OCI-M2 (cell line): ENCODE measurements at regions not wholly inside any gene's neighbourhood (a gene's known extent, or its start where the extent isn't known, plus 50 kb on each side); places are given as distances from the start of the nearest gene placed in this dataset.

Experiments used
- DNase-seq: peaks from one replicate; lab custom pipeline; 2025; ENCODE audit not compliant: unreplicated experiment; lab: John Stamatoyannopoulos, UW

GRCh38 chr2:60324536-60324935, 228.9 kb downstream of the BCL11A start:
- no peak for DNase-seq

DNA sequence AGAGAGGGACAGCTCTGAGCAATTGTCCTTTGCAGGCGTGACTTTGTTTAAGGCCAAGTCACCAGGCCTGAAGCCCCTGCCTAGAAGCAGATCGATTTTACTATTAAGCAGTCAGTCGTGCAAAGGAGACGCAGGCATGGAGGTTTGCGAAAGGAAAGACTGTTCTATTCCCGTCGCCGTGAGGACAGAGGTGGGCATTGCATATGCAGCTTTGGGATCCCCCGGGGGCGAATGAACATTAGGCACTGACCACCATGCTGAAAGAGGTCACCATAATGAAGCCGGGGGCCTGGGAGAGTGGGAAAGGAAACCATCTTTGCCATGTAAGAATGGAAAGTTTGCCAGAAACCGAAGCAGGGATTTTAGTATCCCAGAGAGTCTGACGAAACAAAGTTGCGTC, 231.6 kb downstream of the BCL11A start:
- DNase-seq, result no peak

- DNase-seq, result no peak
Observed at GRCh38 chr2:60320724-60321123, 232.7 kb downstream of the BCL11A start.

DNA sequence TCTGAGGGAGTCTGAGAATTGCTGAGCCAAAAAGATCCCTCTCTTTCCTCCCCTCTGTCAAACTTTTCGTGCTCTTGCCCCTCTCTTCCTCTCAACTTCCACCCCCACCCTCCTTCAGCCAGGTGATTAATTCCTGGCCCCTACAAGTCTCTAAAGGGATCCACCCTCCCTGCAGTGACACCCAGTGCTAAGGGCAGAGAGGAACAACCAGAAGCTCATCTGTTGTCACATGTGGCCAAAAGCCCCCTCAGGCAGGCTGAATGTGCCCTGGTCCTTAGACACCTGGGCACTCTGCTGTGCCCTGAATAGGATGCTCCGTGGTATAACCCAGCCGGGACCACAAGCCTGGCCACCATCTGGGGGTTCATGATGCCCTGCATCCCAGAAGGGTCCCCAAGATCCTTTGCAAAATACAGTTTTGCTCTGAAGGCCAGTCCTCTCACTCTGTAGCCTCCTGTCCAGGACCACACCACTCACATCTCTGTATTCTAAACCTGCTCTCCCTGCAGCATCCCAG, 234.4 kb downstream of the BCL11A start:
- no peak for DNase-seq

- no peak for DNase-seq
Observed at GRCh38 chr2:60318544-60318943, 234.9 kb downstream of the BCL11A start.

- no peak for DNase-seq
Observed at GRCh38 chr2:60317844-60318243, 235.6 kb downstream of the BCL11A start.

GRCh38 chr2:60317034-60317386, 236.4 kb downstream of the BCL11A start:
- no peak for DNase-seq

- no peak for DNase-seq
Observed at GRCh38 chr2:60316381-60317033, 236.9 kb downstream of the BCL11A start.

DNA sequence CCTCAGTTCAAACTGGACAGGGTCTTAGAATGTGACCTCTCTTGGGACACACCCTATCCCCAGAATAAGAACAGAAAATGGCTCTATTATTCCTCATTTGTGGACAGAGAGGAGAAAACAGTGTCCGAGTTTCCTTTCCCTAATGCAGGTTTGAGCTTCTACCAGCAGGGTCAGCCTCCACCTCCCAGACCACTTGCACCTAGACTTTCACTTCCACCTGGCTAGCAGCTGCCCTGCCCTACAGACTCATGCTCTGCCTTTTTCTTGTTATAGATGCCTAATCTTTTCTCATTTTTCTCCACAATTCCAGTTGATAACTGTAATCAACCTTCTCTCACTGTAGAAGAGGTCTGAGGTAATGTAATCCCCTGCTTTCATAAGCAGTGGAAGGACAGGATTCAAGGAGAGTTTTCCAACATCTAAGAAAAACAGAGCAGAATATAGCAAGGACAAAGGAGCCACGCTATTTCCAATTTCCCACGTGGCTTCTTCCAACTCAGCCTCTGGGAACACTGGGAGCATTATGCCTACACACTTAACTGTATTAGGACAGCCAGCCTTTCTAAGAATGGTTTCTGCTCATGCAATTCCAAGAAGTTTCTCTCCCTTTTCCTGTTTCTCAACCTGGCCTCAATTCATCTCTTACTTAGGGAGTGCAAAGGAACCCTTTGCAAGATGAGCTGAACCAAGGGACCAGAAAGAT, 239.8 kb downstream of the BCL11A start:
- no peak for DNase-seq

DNA sequence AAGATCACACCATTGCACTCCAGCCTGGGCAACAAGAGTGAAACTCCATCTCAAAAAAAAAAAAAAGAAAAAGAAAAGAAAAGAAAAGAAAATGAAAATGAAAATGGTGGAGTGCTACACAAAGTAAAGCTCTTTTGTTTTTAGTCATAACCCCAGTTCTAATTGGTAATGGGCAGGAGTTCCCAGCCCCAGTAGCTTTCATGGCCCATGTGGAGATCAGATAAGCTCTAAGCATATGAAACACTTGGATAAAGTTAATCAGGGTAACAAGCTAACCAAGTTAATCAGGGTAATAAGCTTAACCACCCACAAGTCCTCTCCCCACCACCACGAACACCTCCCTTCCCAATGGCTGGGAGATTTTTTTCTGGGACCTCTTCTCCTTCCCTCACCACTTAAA, 240.8 kb downstream of the BCL11A start:
- DNase-seq, result no peak

GRCh38 chr2:60311524-60311923, 241.9 kb downstream of the BCL11A start:
- no peak for DNase-seq

- no peak for DNase-seq
Observed at GRCh38 chr2:60309941-60310660, 243.4 kb downstream of the BCL11A start.

- no peak for DNase-seq
Observed at GRCh38 chr2:60309336-60309735, 244.1 kb downstream of the BCL11A start.

- no peak for DNase-seq
Observed at GRCh38 chr2:60306267-60306861, 247.1 kb downstream of the BCL11A start.

- DNase-seq, result no peak
Observed at GRCh38 chr2:60303680-60304079, 249.8 kb downstream of the BCL11A start.

- no peak for DNase-seq
Observed at GRCh38 chr2:60302377-60303126, 250.9 kb downstream of the BCL11A start.

DNA sequence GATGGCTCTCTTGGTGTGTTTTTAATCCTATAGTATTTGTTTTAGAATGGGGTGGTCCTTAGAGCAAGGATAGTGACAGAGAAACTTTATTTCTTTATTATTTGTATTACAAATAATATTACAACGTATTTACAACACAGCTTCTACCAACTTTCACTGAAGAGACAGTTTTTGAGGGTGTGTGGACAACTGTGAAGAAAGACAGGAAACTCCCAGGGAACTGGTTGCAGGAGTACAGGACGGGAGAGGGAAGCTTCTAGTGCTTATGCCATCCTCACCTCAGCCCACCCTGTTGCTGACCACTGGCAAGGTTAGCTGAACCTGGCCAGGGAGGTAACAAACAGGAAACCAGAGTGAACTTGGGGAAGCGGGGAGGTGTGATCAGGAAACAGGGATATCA, 251.7 kb downstream of the BCL11A start:
- DNase-seq, result no peak

- DNase-seq, result no peak
Observed at GRCh38 chr2:60299179-60299578, 254.3 kb downstream of the BCL11A start.

DNA sequence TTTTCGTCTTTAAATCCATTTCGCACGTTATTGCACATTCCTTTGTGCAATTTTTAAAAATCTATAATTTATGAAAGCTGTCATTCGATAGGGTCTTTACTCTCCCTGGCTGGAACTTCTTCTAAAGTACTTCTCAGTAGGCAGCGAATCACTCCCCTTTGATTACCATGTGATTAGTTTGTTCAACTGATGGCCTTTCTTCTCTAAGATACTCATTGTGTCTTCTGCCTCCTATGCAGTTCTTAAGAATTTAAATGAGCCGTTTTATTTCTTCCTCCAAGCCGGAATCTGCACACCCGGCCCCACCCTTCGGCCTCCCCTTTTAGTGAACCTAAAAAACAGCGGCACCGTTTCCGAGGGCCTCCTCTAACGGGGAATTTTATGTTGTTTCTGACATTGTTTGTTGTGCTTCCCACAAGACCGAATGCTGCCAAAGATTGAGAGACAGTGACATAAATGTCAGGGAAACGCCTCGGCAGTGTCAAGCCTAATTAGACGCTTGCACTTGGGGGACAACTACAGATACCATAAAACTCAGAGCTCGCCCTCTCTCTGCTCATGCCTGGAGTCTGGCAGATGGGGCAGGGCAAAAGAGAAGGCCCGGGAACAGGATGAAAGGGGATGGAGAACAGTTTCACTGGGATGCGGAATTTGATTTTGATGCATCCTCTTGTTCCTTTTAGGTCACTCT, 255.3 kb downstream of the BCL11A start:
- no peak for DNase-seq

DNA sequence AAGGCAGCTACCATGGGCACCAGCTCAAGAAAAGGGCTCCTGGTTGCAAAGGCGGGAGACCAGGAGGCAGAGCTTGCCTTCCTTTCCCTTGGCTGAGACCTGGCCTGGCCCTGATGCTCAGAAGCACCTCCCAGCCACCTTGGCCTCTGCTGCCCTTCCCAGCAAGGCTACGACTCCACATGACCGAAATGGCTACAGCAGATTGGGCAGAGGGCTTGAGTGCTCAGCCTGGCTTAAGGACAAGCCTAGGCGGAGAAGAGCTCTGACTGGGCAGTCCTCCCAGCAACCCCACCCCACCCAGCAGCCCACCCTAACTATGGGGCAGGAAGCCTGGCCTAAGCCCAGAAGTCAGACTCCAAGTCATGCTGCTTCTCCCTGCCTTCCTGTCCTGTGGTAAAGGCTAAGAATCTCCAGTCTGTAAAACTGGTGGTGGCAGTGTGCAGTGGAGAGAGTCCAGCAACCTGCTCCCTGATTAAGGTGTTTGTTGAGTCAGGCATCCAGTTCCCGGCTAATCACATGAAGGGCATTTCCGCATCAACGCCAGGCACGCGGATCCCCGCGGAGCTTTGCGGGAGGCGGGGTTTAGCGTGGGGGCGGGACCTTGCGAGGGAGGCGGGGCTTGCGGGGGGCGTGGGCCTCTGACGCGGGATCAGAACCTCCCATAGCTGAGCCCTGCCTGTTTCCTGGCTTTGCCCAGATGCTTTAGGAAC, 256.0 kb downstream of the BCL11A start:
- DNase-seq, result no peak
